ENCODE measurements at regions not wholly inside any gene's neighbourhood (a gene's known extent, or its start where the extent isn't known, plus 50 kb on each side); places are given as distances from the start of the nearest gene placed in this dataset.

GRCh38 chr6:133756078-133756695 is 132.7 kb upstream of the TCF21 start:
- POLR2A ChIA-PET, result no interaction called here

GRCh38 chr6:133757335-133757734 is 131.6 kb upstream of the TCF21 start:
- Histone ChIP-seq H3K27me3 (ENCODE audit: control insufficient read depth, insufficient read depth, low read length) (no peaks in the 10 kb centered on the region), H3K4me3 (ENCODE audit: low read depth, low read length) (no peak overlapping the region), H3K36me3 (ENCODE audit: control insufficient read depth, insufficient read depth, low read length) (no peaks in the 10 kb centered on the region)
- ChIA-PET POLR2A (no interaction called here), CTCF (no interaction called here)
- TF ChIP-seq CTCF (IDR thresholded peaks at IDR 0.05; ENCODE audit: insufficient read depth, low read depth, low read length), result no peak
- no peak for DNase-seq (ENCODE audit: low read depth)

More at GRCh38 chr6:133756078-133756695, 132.7 kb upstream of the TCF21 start:
- Histone ChIP-seq H3K27me3 (ENCODE audit: control insufficient read depth, insufficient read depth, low read length) (no peaks in the 10 kb centered on the region), H3K4me3 (ENCODE audit: low read depth, low read length) (no peak overlapping the region), H3K36me3 (ENCODE audit: control insufficient read depth, insufficient read depth, low read length) (no peaks in the 10 kb centered on the region)
- CTCF ChIA-PET, result interaction anchor here (0.7 to 1.0 kb wide), 2 partner anchors 11 to 95 kb away, joined by 3 read pairs; no protein-coding TSS in a partner anchor
- TF ChIP-seq CTCF (IDR thresholded peaks at IDR 0.05; ENCODE audit: insufficient read depth, low read depth, low read length), result no peak
- no peak for DNase-seq (ENCODE audit: low read depth)

DNA sequence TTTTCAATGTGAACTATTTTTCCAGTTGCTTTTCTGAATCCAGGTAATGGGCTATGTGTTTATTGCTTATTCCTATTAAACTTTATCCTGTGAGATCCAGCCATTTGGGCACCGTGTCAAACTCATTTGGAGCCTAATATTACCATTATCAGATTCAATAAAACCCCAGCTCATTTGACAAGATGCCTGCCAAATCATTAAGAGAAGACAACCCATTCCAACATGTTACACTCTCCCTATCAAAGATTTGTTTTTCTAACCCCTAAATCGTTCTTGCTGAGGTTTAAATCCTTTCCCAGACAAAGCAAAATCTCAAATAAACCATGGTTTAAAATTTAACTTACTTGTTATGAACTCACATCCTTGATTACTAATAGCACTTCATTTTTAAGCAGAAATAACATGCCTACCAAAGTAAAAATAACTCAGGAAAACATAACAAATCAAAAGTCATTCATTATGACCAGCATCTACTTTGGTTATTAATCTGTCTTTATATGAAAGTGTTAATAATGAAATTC is 130.0 kb upstream of the TCF21 start:
- Histone ChIP-seq H3K4me3 (ENCODE audit: low read depth, low read length) (no peak overlapping the region), H3K36me3 (ENCODE audit: control insufficient read depth, insufficient read depth, low read length) (no peaks in the 10 kb centered on the region), H3K27me3 (ENCODE audit: control insufficient read depth, insufficient read depth, low read length) (no peaks in the 10 kb centered on the region)
- ChIA-PET POLR2A (no interaction called here), CTCF (no interaction called here)
- no peak for TF ChIP-seq CTCF (IDR thresholded peaks at IDR 0.05; ENCODE audit: insufficient read depth, low read depth, low read length)
- no peak for DNase-seq (ENCODE audit: low read depth)

GRCh38 chr6:133759524-133759923 is 129.4 kb upstream of the TCF21 start:
- no peak overlapping the region for H3K4me3 ChIP-seq (ENCODE audit: low read depth, low read length)
- H3K27me3 ChIP-seq (ENCODE audit: control insufficient read depth, insufficient read depth, low read length), result no peaks in the 10 kb centered on the region
- TF ChIP-seq CTCF (IDR thresholded peaks at IDR 0.05; ENCODE audit: insufficient read depth, low read depth, low read length), result no peak
- no peak for DNase-seq (ENCODE audit: low read depth)
- ChIA-PET CTCF (no interaction called here), POLR2A (no interaction called here)
- no peaks in the 10 kb centered on the region for H3K36me3 ChIP-seq (ENCODE audit: control insufficient read depth, insufficient read depth, low read length)

DNA sequence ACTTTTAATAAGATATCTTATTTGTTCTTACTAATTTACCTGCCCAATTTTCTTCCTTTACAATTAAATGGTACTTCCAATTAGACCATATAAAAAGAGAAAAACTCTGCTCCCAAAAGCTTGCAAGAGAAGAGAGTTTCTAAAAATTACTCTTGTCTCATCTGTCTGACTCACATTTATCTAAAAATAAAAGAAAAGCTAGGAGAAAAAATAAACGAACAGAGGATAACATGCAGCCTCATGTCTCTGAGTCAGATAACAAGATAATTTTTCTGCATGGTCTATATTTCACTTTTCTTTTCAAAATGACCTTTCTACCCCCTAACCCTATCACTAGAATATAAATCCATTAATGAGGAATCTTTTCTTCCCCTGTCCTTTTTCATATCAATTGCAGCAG is 127.2 kb upstream of the TCF21 start:
- CTCF ChIA-PET, result interaction anchor here (0.7 to 1.6 kb wide), 2 partner anchors 12 to 192 kb away, joined by 4 read pairs; no protein-coding TSS in a partner anchor

More for the DNA sequence above, 127.2 kb upstream of the TCF21 start:
- H3K36me3 ChIP-seq (ENCODE audit: control insufficient read depth, insufficient read depth, low read length), result no peaks in the 10 kb centered on the region
- peak; percentile 42 for DNase-seq (ENCODE audit: low read depth)
- H3K27me3 ChIP-seq (ENCODE audit: control insufficient read depth, insufficient read depth, low read length), result no peaks in the 10 kb centered on the region
- no peak overlapping the region for H3K4me3 ChIP-seq (ENCODE audit: low read depth, low read length)
- POLR2A ChIA-PET, result no interaction called here
- TF ChIP-seq CTCF (IDR thresholded peaks at IDR 0.05; ENCODE audit: insufficient read depth, low read depth, low read length), result no peak

Data from BJ (cell line).